NT2/D1 (cell line): ENCODE measurements at regions not wholly inside any gene's neighbourhood (a gene's known extent, or its start where the extent isn't known, plus 50 kb on each side); places are given as distances from the start of the nearest gene placed in this dataset.

Source experiments
- DNase-seq: peaks from one replicate; pipeline ENCODE4 v3.0.0-alpha.2; 2011; ENCODE audit warnings: low read depth, low spot score
- H3K27me3 ChIP-seq: 2 replicates; pipeline ENCODE4 v1.6.0; 2011; ENCODE audit warnings: mild to moderate bottlenecking; ENCODE audit not compliant: insufficient read length, insufficient read depth
- H3K36me3 ChIP-seq: 2 replicates; pipeline ENCODE4 v1.6.1; 2011; ENCODE audit warnings: mild to moderate bottlenecking, low read length, mixed read lengths; ENCODE audit not compliant: insufficient read depth, insufficient read length
- H3K4me1 ChIP-seq: 2 replicates; pipeline ENCODE4 v1.5.1; 2011; ENCODE audit not compliant: insufficient read depth, insufficient read length
- H3K4me3 ChIP-seq: 2 replicates; pipeline ENCODE4 v1.5.1; 2011; ENCODE audit warnings: low read depth; ENCODE audit not compliant: insufficient read length
- H3K9ac ChIP-seq: 2 replicates; pipeline ENCODE4 v1.6.0; 2011; ENCODE audit warnings: low read depth; ENCODE audit not compliant: insufficient read length
- H3K9me3 ChIP-seq: 2 replicates; pipeline ENCODE4 v1.5.1; 2011; ENCODE audit warnings: mild to moderate bottlenecking, low read length; ENCODE audit not compliant: insufficient read depth
- SUZ12 ChIP-seq: IDR thresholded peaks from 2 replicates; pipeline ENCODE4 v1.6.1; 2011; ENCODE audit not compliant: insufficient read length, insufficient read depth; ENCODE audit errors: extremely low read depth
- YY1 ChIP-seq: IDR thresholded peaks from 2 replicates; pipeline ENCODE4 v1.6.1; 2011; ENCODE audit not compliant: insufficient read length, insufficient read depth
- ZNF274 ChIP-seq: IDR thresholded peaks from 2 replicates; pipeline ENCODE4 v1.6.1; 2011; ENCODE audit warnings: mild to moderate bottlenecking, low read depth, low read length

DNA sequence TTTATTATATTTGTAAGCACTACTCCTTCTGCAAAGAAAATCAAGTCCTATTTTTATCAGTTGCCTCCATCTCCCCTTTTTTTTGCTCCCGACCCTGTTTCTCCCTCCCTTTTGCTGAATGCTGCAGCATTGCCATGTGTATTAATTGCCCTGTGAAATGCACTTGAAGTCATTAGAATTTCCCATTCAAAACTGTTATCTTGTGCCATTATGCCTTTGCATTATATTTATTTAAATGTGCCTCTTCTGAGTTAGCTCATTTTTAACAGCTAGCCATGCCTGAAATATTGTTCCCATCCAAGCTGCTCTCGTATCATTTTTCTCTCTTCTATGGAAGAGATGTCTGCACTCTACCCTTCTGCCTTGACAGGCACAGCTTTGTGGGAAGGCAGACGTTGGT is 404.0 kb upstream of the PLXNA2 start:
- Histone ChIP-seq H3K36me3 (no peaks in the 10 kb centered on the region), H3K9me3 (no peaks in the 10 kb centered on the region), H3K27me3 (no peaks in the 10 kb centered on the region), H3K4me3 (no peak overlapping the region), H3K9ac (no peak overlapping the region), H3K4me1 (no peaks in the 10 kb centered on the region)
- no peak for TF ChIP-seq ZNF274
- TF ChIP-seq YY1: no peak
- TF ChIP-seq SUZ12: no peak
- no peak for DNase-seq

DNA sequence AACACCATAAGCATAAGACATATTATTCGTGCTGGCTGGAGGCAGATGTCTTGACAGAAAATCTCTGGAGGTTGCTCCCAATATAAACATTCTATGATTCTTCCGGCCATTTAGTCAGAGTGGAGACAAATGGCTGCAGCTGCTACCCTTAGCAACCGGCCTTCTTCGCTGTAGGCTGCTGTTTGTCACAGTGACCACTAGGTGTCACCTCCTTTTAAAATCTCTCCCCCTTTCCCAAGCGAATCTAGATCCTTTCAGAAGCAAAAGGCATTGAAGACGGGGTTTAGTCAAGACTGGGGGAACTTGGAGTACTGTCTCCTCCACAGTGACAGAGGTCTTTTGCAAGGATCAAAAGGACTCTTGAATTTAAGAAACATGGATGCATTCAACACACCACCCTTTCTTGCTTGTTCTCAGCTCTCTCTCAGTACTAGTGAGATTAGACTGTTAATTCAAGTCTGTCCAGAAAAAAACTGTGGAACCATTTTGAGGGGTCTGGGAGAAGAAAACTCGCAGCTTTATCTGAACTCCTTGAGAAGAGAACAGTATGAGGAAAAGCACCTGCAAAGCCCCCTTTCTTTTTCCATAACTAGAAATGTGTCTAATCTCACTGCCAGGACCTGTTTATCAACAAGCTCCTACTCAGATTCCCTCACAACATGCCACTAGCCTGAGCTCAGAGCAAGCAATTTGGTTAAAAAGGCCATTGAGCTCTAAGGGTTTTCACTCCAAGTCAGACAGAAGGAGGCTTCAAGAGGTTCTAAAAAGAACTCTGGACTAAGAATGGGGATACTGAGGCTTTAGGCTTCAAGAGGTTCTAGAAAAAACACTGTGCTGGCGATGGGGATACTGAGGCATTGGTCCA is 408.3 kb upstream of the PLXNA2 start:
- H3K4me1 ChIP-seq: no peaks in the 10 kb centered on the region
- no peaks in the 10 kb centered on the region for H3K27me3 ChIP-seq
- no peak overlapping the region for H3K4me3 ChIP-seq
- no peak for TF ChIP-seq YY1
- TF ChIP-seq SUZ12: no peak
- TF ChIP-seq ZNF274: no peak
- H3K9me3 ChIP-seq: no peaks in the 10 kb centered on the region
- no peak overlapping the region for H3K9ac ChIP-seq
- H3K36me3 ChIP-seq: no peaks in the 10 kb centered on the region
- DNase-seq: peak; percentile 74

DNA sequence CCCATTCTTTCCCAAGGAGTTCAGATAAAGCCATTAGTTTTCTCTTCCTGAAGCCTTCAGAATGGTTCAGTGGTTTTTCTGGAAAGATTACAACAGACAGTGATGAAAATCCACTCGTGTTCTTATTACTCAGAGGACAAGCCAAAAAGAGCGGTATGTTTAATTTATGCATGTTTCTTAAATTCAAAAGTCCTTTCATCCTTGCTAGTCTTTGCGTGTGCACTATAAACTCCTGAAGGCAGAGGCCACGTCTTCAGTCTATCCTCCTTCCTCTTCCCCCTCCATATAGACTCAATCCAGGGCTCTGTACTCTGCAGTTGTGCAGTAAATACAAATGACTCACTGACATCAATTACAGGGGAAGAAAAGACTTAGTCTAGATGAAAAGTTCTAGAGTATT is 409.2 kb upstream of the PLXNA2 start:
- DNase-seq: no peak
- H3K27me3 ChIP-seq: no peaks in the 10 kb centered on the region
- H3K9ac ChIP-seq: no peak overlapping the region
- TF ChIP-seq YY1 (no peak), SUZ12 (no peak), ZNF274 (no peak)
- no peaks in the 10 kb centered on the region for H3K9me3 ChIP-seq
- H3K4me3 ChIP-seq: no peak overlapping the region
- no peaks in the 10 kb centered on the region for H3K4me1 ChIP-seq
- no peaks in the 10 kb centered on the region for H3K36me3 ChIP-seq

DNA sequence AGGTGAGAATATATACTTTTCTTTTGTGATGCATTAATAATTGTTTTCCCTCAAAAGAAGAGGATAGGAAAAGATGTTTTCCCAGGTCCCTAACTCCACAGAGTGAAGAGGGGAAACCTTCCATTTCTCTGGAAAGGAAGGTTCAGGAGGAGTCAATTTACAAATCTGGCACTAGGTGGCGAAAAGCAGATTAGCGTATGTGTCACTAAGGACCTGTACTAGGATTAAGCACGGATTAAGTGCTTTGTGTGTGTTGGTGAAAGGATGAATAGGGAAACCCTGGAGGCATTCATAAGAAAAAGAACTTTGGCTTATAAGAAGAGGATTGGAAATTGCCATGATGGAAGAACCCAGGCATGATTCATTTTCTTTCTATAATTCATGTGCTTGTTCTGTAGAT is 410.1 kb upstream of the PLXNA2 start:
- Histone ChIP-seq H3K27me3 (no peaks in the 10 kb centered on the region), H3K36me3 (no peaks in the 10 kb centered on the region), H3K9ac (no peak overlapping the region), H3K9me3 (no peaks in the 10 kb centered on the region), H3K4me3 (no peak overlapping the region), H3K4me1 (no peaks in the 10 kb centered on the region)
- TF ChIP-seq YY1 (no peak), ZNF274 (no peak), SUZ12 (no peak)
- DNase-seq: peak; percentile 55

DNA sequence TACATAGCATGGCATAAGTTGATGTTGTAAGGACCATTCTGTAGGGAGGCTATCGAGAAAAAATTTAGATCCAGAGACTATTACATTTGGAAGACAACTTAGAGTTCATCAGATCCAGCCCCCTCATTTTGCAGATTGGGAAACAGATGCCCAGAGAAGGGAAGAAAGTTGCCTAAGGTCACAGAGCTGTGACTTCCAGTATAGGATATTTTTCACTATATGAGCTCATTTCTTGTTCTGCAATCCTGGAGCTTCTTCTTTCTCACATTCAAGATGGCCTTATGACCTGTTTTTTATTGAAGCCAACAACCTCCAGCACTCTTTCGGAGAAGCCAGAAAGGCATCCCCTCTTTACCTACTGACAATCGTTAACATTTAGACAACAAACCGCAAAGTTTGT is 421.8 kb upstream of the PLXNA2 start:
- H3K4me3 ChIP-seq: no peak overlapping the region
- H3K9ac ChIP-seq: no peak overlapping the region
- H3K9me3 ChIP-seq: no peaks in the 10 kb centered on the region
- H3K4me1 ChIP-seq: no peaks in the 10 kb centered on the region
- no peaks in the 10 kb centered on the region for H3K36me3 ChIP-seq
- no peak for DNase-seq
- no peaks in the 10 kb centered on the region for H3K27me3 ChIP-seq
- TF ChIP-seq SUZ12 (no peak), ZNF274 (no peak), YY1 (no peak)

DNA sequence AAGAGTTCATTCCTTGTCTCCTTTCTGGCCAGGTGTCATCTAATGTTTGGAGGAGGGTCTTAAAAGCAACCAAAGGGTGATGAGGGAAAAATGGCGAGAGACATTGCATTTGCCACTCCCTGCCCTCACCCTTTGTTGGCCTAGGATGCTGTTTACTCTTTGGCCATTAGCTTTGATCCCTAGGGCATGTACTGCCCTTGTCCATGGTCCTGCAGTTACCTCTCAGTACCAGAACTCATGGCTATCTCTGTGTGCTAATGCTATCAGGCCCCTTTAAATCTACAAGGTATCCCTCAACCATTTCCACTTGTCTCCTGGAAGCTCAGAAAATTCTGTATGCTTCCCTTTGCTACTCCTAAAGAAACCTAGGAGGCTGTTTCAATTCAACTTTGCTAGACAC is 424.8 kb upstream of the PLXNA2 start:
- no peaks in the 10 kb centered on the region for H3K36me3 ChIP-seq
- H3K27me3 ChIP-seq: no peaks in the 10 kb centered on the region
- no peak overlapping the region for H3K4me3 ChIP-seq
- no peaks in the 10 kb centered on the region for H3K4me1 ChIP-seq
- peak; percentile 28 for DNase-seq
- no peak for TF ChIP-seq SUZ12
- TF ChIP-seq ZNF274: no peak
- TF ChIP-seq YY1: no peak
- H3K9ac ChIP-seq: no peak overlapping the region
- no peaks in the 10 kb centered on the region for H3K9me3 ChIP-seq

DNA sequence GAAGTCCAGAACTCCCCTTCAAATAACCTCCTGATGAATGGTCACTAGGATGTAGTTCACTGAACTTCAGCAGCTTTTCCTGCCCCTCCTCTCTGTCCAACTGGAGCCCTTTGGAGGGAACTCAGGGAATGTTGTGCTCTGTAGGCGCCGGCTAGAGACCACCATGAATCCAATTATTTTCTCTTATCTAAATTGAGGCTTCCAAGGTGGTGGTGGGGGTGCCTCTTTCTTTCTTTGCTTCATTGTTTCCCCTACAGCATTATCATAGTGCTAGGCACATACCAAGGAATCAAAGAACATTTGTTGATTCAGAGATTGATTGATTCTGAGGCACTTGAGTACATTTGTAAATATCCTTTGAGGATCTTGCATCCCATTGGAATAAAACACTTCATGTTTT is 426.6 kb upstream of the PLXNA2 start:
- Histone ChIP-seq H3K27me3 (no peaks in the 10 kb centered on the region), H3K4me3 (no peak overlapping the region), H3K9me3 (no peaks in the 10 kb centered on the region), H3K4me1 (no peaks in the 10 kb centered on the region), H3K9ac (no peak overlapping the region), H3K36me3 (no peaks in the 10 kb centered on the region)
- DNase-seq: no peak
- TF ChIP-seq SUZ12: no peak
- TF ChIP-seq YY1: no peak
- TF ChIP-seq ZNF274: no peak
